ENCODE measurements at regions not wholly inside any gene's neighbourhood (a gene's known extent, or its start where the extent isn't known, plus 50 kb on each side); places are given as distances from the start of the nearest gene placed in this dataset.

DNA sequence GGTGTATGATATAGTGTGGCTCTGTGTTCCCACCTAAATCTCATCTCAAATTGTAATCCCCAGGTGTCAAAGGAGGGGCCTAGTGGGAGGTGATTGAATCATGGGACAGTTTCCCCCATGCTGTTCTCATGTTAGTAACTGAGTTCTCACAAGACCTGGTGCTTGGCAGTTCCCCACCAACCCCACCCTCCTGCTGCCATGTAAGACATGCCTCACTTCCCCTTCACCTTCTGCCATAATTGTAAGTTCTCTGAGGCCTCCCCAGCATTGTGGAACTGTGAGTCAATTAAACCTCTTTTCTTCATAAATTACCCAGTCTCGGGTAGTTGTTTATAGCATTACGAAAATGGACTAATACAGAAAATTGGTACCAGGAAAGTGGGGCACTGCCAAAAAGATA, 1705.3 kb downstream of the NCAM2 start:
- H3K56ac ChIP-seq (replicated peaks; ENCODE audit: insufficient read length, low read depth, low read length) = no peak overlapping the region
- no peak overlapping the region for H4K5ac ChIP-seq (ENCODE audit: insufficient read length, low read depth, low read length)
- no peaks in the 10 kb centered on the region for H3K36me3 ChIP-seq (ENCODE audit: control insufficient read depth in 2 of 4, insufficient read depth in 4 of 4, low read length in 3 of 4)
- H3K14ac ChIP-seq (ENCODE audit: insufficient read length) = no peak overlapping the region
- H2AK5ac ChIP-seq (ENCODE audit: low read depth, low read length) = no peak overlapping the region
- no peak overlapping the region for H4K91ac ChIP-seq (replicated peaks; ENCODE audit: insufficient read length, low read length)
- H3K18ac ChIP-seq (ENCODE audit: extremely low read depth, low read length) = no peak overlapping the region
- no peak overlapping the region for H2BK20ac ChIP-seq (ENCODE audit: low read length)
- no peaks in the 10 kb centered on the region for H3K23me2 ChIP-seq (ENCODE audit: low read depth, low read length)
- ChIA-PET POLR2A (ENCODE audit: partially characterized antibody) (no interaction called here), CTCF (ENCODE audit: partially characterized antibody) (no interaction called here)
- no peak overlapping the region for H3K9ac ChIP-seq (replicated peaks in 1 of 4; ENCODE audit: extremely low read depth in 1 of 4, low read depth in 3 of 4, low read length in 3 of 4)
- H3K79me2 ChIP-seq (ENCODE audit: control insufficient read depth in 1 of 2, insufficient read depth in 2 of 2, low read length in 2 of 2) = no peaks in the 10 kb centered on the region
- TF ChIP-seq TAF7 (optimal IDR thresholded peaks at IDR 0.05; ENCODE audit: borderline replicate concordance, low read depth, low read length) (no peak), KDM5A (IDR thresholded peaks at IDR 0.05; ENCODE audit: low read length) (no peak), RAD21 (IDR thresholded peaks at IDR 0.05 in 1 of 2, conservative IDR thresholded peaks at IDR 0.05 in 1 of 2; ENCODE audit: low read depth in 2 of 2, low read length in 2 of 2) (no peak), SP1 (IDR thresholded peaks at IDR 0.05; ENCODE audit: low read depth, low read length) (no peak), TEAD4 (IDR thresholded peaks at IDR 0.05; ENCODE audit: low read depth, low read length) (no peak), SP2 (IDR thresholded peaks at IDR 0.05; ENCODE audit: low read length) (no peak)
- H4K20me1 ChIP-seq (replicated peaks in 1 of 2; ENCODE audit: control insufficient read depth in 1 of 2, insufficient read depth in 2 of 2, low read length in 2 of 2) = no peaks in the 10 kb centered on the region
- no peak overlapping the region for H3K4ac ChIP-seq (replicated peaks; ENCODE audit: insufficient read length, low read depth, low read length)
- H3K27me3 ChIP-seq (replicated peaks in 1 of 4; ENCODE audit: control insufficient read depth in 3 of 4, extremely low read depth in 1 of 4, insufficient read depth in 3 of 4, low read length in 3 of 4) = no peaks in the 10 kb centered on the region
- no peak overlapping the region for H2BK15ac ChIP-seq (ENCODE audit: low read length)
- H2BK120ac ChIP-seq (replicated peaks; ENCODE audit: low read depth, low read length) = no peak overlapping the region
- no peak overlapping the region for H3K27ac ChIP-seq (ENCODE audit: low read depth, low read length)
- no peak for DNase-seq (ENCODE audit: low read depth in 1 of 2, low spot score in 2 of 2)
- WGBS, 2 experiments (ENCODE audit: extremely low coverage in 1 of 2, insufficient coverage in 1 of 2, insufficient read length in 1 of 2, insufficient replicate concordance in 2 of 2, low coverage in 1 of 2, low lambda C conversion rate in 2 of 2, missing lambda C conversion rate in 1 of 2) = 97% methylated on average over 2 of the region's 2 CpGs; no CpG with 5 or more reads in 1 of the 2 experiments
- no peak overlapping the region for H2AFZ ChIP-seq (ENCODE audit: low read length)
- no peak overlapping the region for H3K4me3 ChIP-seq (ENCODE audit: extremely low read depth in 1 of 4, insufficient read depth in 2 of 4, low read depth in 3 of 4, low read length in 4 of 4)
- no peak overlapping the region for H4K8ac ChIP-seq (ENCODE audit: extremely low read depth, insufficient read depth, low read length)
- H2BK5ac ChIP-seq (ENCODE audit: low read depth, low read length) = no peak overlapping the region
- H3K9me3 ChIP-seq (ENCODE audit: insufficient read depth in 2 of 2, low read depth in 1 of 2, low read length in 1 of 2) = no peaks in the 10 kb centered on the region
- FAIRE-seq = no peak
- no peak overlapping the region for H2BK12ac ChIP-seq (ENCODE audit: low read depth, low read length)
- no peaks in the 10 kb centered on the region for H3K4me1 ChIP-seq (replicated peaks in 1 of 4; ENCODE audit: control insufficient read depth in 3 of 4, insufficient read depth in 4 of 4, low read length in 3 of 4)
- no peak overlapping the region for H3K23ac ChIP-seq (ENCODE audit: insufficient read length)
- H3K4me2 ChIP-seq (ENCODE audit: insufficient read depth in 1 of 2, low read depth in 2 of 2, low read length in 2 of 2) = no peak overlapping the region
- no peaks in the 10 kb centered on the region for H3K79me1 ChIP-seq (ENCODE audit: low read depth, low read length)

All from H1 (cell line).